ENCODE measurements at regions not wholly inside any gene's neighbourhood (a gene's known extent, or its start where the extent isn't known, plus 50 kb on each side); places are given as distances from the start of the nearest gene placed in this dataset.

DNA sequence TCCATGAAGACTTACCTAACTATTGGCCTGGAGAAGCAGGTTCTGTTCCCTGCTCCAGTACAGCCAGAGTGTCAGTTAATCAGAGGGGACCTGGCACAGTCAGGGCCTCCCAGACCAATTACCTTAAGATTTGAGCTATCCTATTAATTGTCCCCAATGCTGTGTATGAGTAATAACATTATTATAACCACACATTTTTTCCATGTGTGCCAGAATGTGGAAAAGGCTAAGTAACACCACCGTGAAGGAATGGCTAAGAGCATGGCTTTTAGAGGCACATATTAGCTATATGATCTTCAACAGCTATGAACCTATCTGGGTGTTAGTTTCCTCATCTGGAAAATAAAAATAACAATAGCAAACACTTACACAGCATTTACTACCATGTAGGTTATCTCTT lies 111.1 kb upstream of the RAP1B start:
- Histone ChIP-seq H3K36me3 (no peaks in the 10 kb centered on the region), H3K4me3 (no peak overlapping the region), H3K9me3 (replicated peaks) (no peaks in the 10 kb centered on the region), H3K27me3 (replicated peaks) (no peaks in the 10 kb centered on the region), H3K27ac (no peak overlapping the region), H3K4me1 (replicated peaks) (peaks cover 11% of the 10 kb centered on the region)
- DNase-seq (ENCODE audit: low read depth in 1 of 2, low spot score in 2 of 2): no peak

DNA sequence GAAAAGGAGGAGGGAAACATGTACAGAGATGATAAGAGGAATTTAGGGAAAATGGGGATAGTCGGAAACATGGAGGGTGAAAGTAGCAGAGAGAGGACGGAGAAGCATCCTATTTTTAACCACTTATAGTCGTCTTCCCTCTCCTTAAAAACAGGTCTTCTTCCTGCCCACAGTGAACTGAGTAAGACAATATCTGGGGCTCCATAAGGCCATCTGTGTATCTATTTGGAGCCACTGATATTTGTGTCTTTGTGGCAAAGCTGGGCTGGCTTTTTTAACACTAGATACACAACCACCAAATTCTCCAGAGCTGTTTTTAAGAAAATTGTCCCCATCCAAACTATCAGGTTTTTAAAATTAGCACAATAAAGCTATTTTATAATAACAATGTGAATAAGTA lies 109.5 kb upstream of the RAP1B start:
- no peak overlapping the region for H3K27ac ChIP-seq
- no peak overlapping the region for H3K4me3 ChIP-seq
- H3K27me3 ChIP-seq (replicated peaks): no peaks in the 10 kb centered on the region
- peaks cover 11% of the 10 kb centered on the region for H3K4me1 ChIP-seq (replicated peaks)
- DNase-seq (ENCODE audit: low read depth in 1 of 2, low spot score in 2 of 2): no peak
- no peaks in the 10 kb centered on the region for H3K9me3 ChIP-seq (replicated peaks)
- H3K36me3 ChIP-seq: no peaks in the 10 kb centered on the region

GRCh38 chr12:68505970-68506369 lies 104.7 kb upstream of the RAP1B start:
- Histone ChIP-seq H3K27ac (no peak overlapping the region), H3K27me3 (replicated peaks) (no peaks in the 10 kb centered on the region), H3K4me3 (no peak overlapping the region), H3K9me3 (replicated peaks) (no peaks in the 10 kb centered on the region; the same call in 1 of the 2 replicates), H3K4me1 (replicated peaks) (no peaks in the 10 kb centered on the region), H3K36me3 (no peaks in the 10 kb centered on the region)
- no peak for DNase-seq (ENCODE audit: low read depth in 1 of 2, low spot score in 2 of 2)

- DNase-seq (ENCODE audit: low read depth in 1 of 2, low spot score in 2 of 2): no peak
- no peak overlapping the region for H3K27ac ChIP-seq
- H3K27me3 ChIP-seq (replicated peaks): no peaks in the 10 kb centered on the region
- no peaks in the 10 kb centered on the region for H3K36me3 ChIP-seq
- no peaks in the 10 kb centered on the region; the same call in 1 of the 2 replicates for H3K9me3 ChIP-seq (replicated peaks)
- no peak overlapping the region for H3K4me3 ChIP-seq
- H3K4me1 ChIP-seq (replicated peaks): no peaks in the 10 kb centered on the region
Observed at GRCh38 chr12:68506619-68507018, 104.1 kb upstream of the RAP1B start.

GRCh38 chr12:68507657-68508056 lies 103.0 kb upstream of the RAP1B start:
- DNase-seq (ENCODE audit: low read depth in 1 of 2, low spot score in 2 of 2): no peak
- H3K4me1 ChIP-seq (replicated peaks): no peaks in the 10 kb centered on the region
- H3K9me3 ChIP-seq (replicated peaks): no peaks in the 10 kb centered on the region; the same call in 1 of the 2 replicates
- no peak overlapping the region for H3K27ac ChIP-seq
- no peak overlapping the region for H3K4me3 ChIP-seq
- H3K36me3 ChIP-seq: no peaks in the 10 kb centered on the region
- H3K27me3 ChIP-seq (replicated peaks): no peaks in the 10 kb centered on the region

- no peak for DNase-seq (ENCODE audit: low read depth in 1 of 2, low spot score in 2 of 2)
- H3K27ac ChIP-seq: no peak overlapping the region
- no peaks in the 10 kb centered on the region for H3K27me3 ChIP-seq (replicated peaks)
- no peaks in the 10 kb centered on the region for H3K36me3 ChIP-seq
- H3K4me1 ChIP-seq (replicated peaks): no peaks in the 10 kb centered on the region
- no peak overlapping the region for H3K4me3 ChIP-seq
- no peaks in the 10 kb centered on the region; the same call in 1 of the 2 replicates for H3K9me3 ChIP-seq (replicated peaks)
Observed at GRCh38 chr12:68508576-68508975, 102.1 kb upstream of the RAP1B start.

DNA sequence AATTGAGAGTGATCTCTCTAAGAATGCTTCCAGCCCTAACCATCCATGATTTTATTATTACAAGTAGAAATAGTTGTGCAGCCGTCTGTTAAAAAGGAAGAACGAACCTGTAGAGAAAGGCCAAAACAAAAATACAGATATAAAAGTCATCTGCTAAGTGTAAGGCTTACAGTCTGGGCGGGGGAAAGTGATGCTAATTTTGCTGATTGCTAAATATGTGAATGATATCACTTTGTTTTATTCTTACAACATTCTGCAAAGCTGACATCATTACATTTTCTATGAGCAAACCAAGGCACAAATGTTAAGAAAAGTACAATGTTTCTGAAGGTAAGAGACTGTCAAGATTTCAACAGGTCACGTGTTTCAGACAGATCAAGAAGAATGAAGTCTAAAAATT lies 101.5 kb upstream of the RAP1B start:
- Histone ChIP-seq H3K4me3 (no peak overlapping the region), H3K36me3 (no peaks in the 10 kb centered on the region), H3K9me3 (replicated peaks) (no peaks in the 10 kb centered on the region; the same call in 1 of the 2 replicates), H3K4me1 (replicated peaks) (no peaks in the 10 kb centered on the region), H3K27ac (no peak overlapping the region), H3K27me3 (replicated peaks) (no peaks in the 10 kb centered on the region)
- no peak for DNase-seq (ENCODE audit: low read depth in 1 of 2, low spot score in 2 of 2)

GRCh38 chr12:68510397-68510796 lies 100.3 kb upstream of the RAP1B start:
- no peaks in the 10 kb centered on the region for H3K27me3 ChIP-seq (replicated peaks)
- H3K4me1 ChIP-seq (replicated peaks): no peaks in the 10 kb centered on the region
- H3K9me3 ChIP-seq (replicated peaks): no peaks in the 10 kb centered on the region; the same call in 1 of the 2 replicates
- H3K36me3 ChIP-seq: no peaks in the 10 kb centered on the region
- H3K4me3 ChIP-seq: no peak overlapping the region
- no peak overlapping the region for H3K27ac ChIP-seq
- DNase-seq (ENCODE audit: low read depth in 1 of 2, low spot score in 2 of 2): no peak

GRCh38 chr12:68514807-68515411 lies 95.8 kb upstream of the RAP1B start:
- Histone ChIP-seq H3K9me3 (replicated peaks) (no peaks in the 10 kb centered on the region), H3K4me1 (replicated peaks) (no peaks in the 10 kb centered on the region), H3K36me3 (no peaks in the 10 kb centered on the region), H3K27ac (no peak overlapping the region), H3K27me3 (replicated peaks) (no peaks in the 10 kb centered on the region), H3K4me3 (no peak overlapping the region)
- DNase-seq (ENCODE audit: low read depth in 1 of 2, low spot score in 2 of 2): no peak

GRCh38 chr12:68515793-68516192 lies 94.9 kb upstream of the RAP1B start:
- no peaks in the 10 kb centered on the region for H3K4me1 ChIP-seq (replicated peaks)
- no peaks in the 10 kb centered on the region for H3K27me3 ChIP-seq (replicated peaks)
- no peak for DNase-seq (ENCODE audit: low read depth in 1 of 2, low spot score in 2 of 2)
- no peaks in the 10 kb centered on the region for H3K9me3 ChIP-seq (replicated peaks)
- no peak overlapping the region for H3K27ac ChIP-seq
- H3K4me3 ChIP-seq: no peak overlapping the region
- H3K36me3 ChIP-seq: no peaks in the 10 kb centered on the region

DNA sequence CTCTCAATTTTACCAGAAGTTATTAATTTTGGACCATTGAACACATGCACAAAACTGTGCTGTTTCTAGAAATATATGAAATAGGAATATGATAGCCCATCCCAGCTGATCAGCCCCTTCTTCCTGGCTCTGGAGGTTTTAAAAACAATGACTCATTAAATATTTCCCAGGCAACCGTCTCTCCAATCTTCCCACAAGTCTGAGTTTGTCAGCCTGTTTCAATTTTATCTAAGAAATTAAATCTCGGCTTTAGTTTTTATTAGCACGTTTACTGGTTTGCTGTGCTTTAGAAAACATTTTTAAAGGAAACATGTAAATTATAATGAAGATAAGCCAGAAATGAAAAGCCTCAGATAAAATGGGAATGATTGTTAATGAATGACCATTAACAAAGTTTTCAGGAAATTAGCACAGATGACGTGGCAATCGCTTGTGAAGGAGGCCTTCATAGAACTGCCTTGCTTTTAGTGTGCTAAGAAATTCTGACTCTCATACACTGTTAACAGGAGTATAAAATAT lies 89.3 kb upstream of the RAP1B start:
- H3K4me3 ChIP-seq: no peak overlapping the region
- no peaks in the 10 kb centered on the region for H3K27me3 ChIP-seq (replicated peaks)
- H3K9me3 ChIP-seq (replicated peaks): no peaks in the 10 kb centered on the region
- peak in 1 of 2 experiments; percentile 67 for DNase-seq (ENCODE audit: low read depth in 1 of 2, low spot score in 2 of 2)
- peaks cover 19% of the 10 kb centered on the region for H3K4me1 ChIP-seq (replicated peaks)
- H3K36me3 ChIP-seq: no peaks in the 10 kb centered on the region
- H3K27ac ChIP-seq: peak overlapping the region; percentile 84

DNA sequence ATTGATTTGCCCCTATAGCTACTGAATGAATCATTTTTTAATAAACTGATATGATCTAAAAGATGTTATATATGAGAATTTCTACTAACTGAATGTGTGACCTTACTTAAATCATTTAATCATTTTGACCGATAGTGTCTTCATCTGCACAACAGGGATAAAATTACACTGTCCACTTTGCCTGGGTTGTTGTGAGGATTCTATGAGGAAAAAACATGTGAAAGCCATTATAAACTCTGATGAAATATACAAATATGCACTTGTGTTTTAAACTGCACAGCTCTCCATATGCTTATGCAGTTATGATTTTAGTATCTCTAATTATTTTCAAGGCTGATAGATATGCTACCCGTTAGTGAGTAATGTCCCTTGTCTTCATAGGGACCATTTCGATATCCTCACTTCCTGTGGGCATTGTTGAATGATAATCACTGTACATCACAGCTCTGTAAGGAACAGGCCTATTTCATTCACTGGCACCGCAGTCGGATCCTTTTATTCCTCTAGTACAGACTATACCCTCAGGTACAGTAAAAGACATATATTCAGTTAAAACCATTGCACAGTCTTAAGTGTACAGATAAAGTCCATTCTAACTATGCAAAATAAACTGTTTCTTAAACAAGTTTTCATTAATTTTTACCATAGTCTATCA lies 88.7 kb upstream of the RAP1B start:
- Histone ChIP-seq H3K9me3 (replicated peaks) (no peaks in the 10 kb centered on the region), H3K27ac (peak overlapping the region; percentile 84), H3K4me3 (no peak overlapping the region), H3K4me1 (replicated peaks) (peaks cover 19% of the 10 kb centered on the region), H3K27me3 (replicated peaks) (no peaks in the 10 kb centered on the region), H3K36me3 (no peaks in the 10 kb centered on the region)
- no peak for DNase-seq (ENCODE audit: low read depth in 1 of 2, low spot score in 2 of 2)

DNA sequence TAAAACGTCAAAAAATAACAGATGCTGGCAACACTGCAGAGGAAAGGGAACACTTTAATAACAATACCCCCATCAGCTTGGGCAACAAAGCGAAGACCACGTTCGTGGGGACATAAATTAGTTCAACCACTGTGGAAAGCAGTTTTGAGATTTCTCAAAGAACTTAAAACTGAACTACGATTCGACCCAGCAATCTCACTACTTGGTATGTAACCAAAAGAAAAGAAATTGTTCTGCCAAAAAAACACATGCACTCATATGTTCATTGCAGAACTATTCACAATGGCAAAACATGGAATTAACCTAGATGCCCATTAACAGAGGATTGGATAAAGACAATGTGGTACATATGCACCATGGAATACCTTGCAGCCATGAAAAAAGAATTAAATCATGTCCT lies 81.2 kb upstream of the RAP1B start:
- DNase-seq (ENCODE audit: low read depth in 1 of 2, low spot score in 2 of 2): no peak
- no peak overlapping the region for H3K27ac ChIP-seq
- H3K4me3 ChIP-seq: no peak overlapping the region
- no peaks in the 10 kb centered on the region for H3K27me3 ChIP-seq (replicated peaks)
- no peaks in the 10 kb centered on the region for H3K36me3 ChIP-seq
- 0 out of 2 replicates have a peak, but pooled peaks cover 3% of the 10 kb centered on the region for H3K9me3 ChIP-seq (replicated peaks)
- H3K4me1 ChIP-seq (replicated peaks): peaks cover 18% of the 10 kb centered on the region

GRCh38 chr12:68529869-68530268 lies 80.8 kb upstream of the RAP1B start:
- Histone ChIP-seq H3K9me3 (replicated peaks) (0 out of 2 replicates have a peak, but pooled peaks cover 3% of the 10 kb centered on the region), H3K27me3 (replicated peaks) (no peaks in the 10 kb centered on the region), H3K4me3 (no peak overlapping the region), H3K4me1 (replicated peaks) (peaks cover 18% of the 10 kb centered on the region), H3K36me3 (no peaks in the 10 kb centered on the region), H3K27ac (no peak overlapping the region)
- DNase-seq (ENCODE audit: low read depth in 1 of 2, low spot score in 2 of 2): no peak

All from SJSA1 (cell line).